GM13976 (cell line): ENCODE measurements at regions not wholly inside any gene's neighbourhood (a gene's known extent, or its start where the extent isn't known, plus 50 kb on each side); places are given as distances from the start of the nearest gene placed in this dataset.

Source experiments
- DNase-seq: peaks from one replicate; pipeline ENCODE4 v3.0.0; 2012; ENCODE audit warnings: low spot score
- CTCF ChIP-seq: IDR thresholded peaks from 2 replicates; pipeline ENCODE4 v1.5.1; 2012; ENCODE audit warnings: borderline replicate concordance, mild to moderate bottlenecking; ENCODE audit not compliant: insufficient read depth; ENCODE audit errors: extremely low read depth, missing control alignments, control extremely low read depth
- in situ Hi-C: fragments of 300-500 bp; cut with MboI; formaldehyde crosslinking; loops from one replicate; pipeline ENCODE4 v1.12.0; 2022; ENCODE audit warnings: low sequenced_read_pairs, mixed read lengths, inconsistent platforms; ENCODE audit not compliant: unreplicated experiment

GRCh38 chr7:15836651-15837050 is 150.2 kb upstream of the MEOX2 start:
- no peak for DNase-seq
- TF ChIP-seq CTCF, result no peak
- in situ Hi-C loops, result no loop called here

- TF ChIP-seq CTCF, result no peak
- in situ Hi-C loops, result no loop called here
- DNase-seq, result no peak
Measured at GRCh38 chr7:15836041-15836440, 149.6 kb upstream of the MEOX2 start.

- no peak for TF ChIP-seq CTCF
- no peak for DNase-seq
- in situ Hi-C loops, result no loop called here
Measured at GRCh38 chr7:15834446-15834845, 148.0 kb upstream of the MEOX2 start.

GRCh38 chr7:15832996-15833395 is 146.5 kb upstream of the MEOX2 start:
- no peak for DNase-seq
- in situ Hi-C loops, result no loop called here
- no peak for TF ChIP-seq CTCF

- TF ChIP-seq CTCF, result no peak
- in situ Hi-C loops, result no loop called here
- no peak for DNase-seq
Measured at GRCh38 chr7:15831606-15832005, 145.1 kb upstream of the MEOX2 start.

GRCh38 chr7:15829691-15830090 is 143.2 kb upstream of the MEOX2 start:
- in situ Hi-C loops, result no loop called here
- no peak for DNase-seq
- TF ChIP-seq CTCF, result no peak

GRCh38 chr7:15828881-15829280 is 142.4 kb upstream of the MEOX2 start:
- DNase-seq, result no peak
- TF ChIP-seq CTCF, result no peak
- in situ Hi-C loops, result no loop called here
